GM19395 (cell line): ENCODE measurements at regions not wholly inside any gene's neighbourhood (a gene's known extent, or its start where the extent isn't known, plus 50 kb on each side); places are given as distances from the start of the nearest gene placed in this dataset.
A peak's percentile ranks its signal among the peaks of the same experiment; 100 is the strongest.
"Not testable (repeated sequence)": the region's sequence is repeated elsewhere in the genome, so short reads cannot be mapped to it uniquely, and the experiment has no call there.

Experiments used
- ATAC-seq: cut with Tn5 transposase; IDR thresholded peaks from one replicate; pipeline ENCODE4 v1.9.1; 2021; ENCODE audit warnings: mild to moderate bottlenecking, moderate library complexity; ENCODE audit not compliant: unreplicated experiment

DNA sequence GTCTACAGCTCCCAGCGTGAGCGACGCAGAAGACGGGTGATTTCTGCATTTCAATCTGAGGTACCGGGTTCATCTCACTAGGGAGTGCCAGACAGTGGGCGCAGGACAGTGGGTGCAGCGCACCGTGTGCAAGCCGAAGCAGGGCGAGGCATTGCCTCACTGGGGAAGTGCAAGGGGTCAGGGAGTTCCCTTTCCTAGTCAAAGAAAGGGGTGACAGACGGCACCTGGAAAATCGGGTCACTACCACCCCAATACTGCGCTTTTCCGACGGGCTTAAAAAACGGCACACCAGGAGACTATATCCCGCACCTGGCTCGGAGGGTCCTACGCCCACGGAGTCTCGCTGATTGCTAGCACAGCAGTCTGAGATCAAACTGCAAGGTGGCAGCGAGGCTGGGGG, 95.6 kb downstream of the GPX5 start:
- ATAC-seq: not testable (repeated sequence)

DNA sequence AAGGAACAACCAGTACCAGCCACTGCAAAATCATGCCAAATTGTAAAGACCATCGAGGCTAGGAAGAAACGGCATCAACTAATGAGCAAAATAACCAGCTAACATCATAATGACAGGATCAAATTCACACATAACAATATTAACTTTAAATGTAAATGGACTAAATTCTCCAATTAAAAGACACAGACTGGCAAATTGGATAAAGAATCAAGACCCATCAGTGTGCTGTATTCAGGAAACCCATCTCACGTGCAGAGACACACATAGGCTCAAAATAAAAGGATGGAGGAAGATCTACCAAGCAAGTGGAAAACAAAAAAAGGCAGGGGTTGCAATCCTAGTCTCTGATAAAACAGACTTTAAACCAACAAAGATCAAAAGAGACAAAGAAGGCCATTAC, 97.6 kb downstream of the GPX5 start:
- not testable (repeated sequence) for ATAC-seq

DNA sequence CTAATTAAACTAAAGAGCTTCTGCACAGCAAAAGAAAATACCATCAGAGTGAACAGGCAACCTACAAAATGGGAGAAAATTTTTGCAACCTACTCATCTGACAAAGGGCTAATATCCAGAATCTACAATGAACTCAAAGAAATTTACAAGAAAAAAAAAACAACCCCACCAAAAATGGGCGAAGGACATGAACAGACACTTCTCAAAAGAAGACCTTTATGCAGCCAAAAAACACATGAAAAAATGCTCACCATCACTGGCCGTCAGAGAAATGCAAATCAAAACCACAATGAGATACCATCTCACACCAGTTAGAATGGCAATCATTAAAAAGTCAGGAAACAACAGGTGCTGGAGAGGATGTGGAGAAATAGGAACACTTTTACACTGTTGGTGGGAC, 100.7 kb downstream of the GPX5 start:
- ATAC-seq: not testable (repeated sequence)

DNA sequence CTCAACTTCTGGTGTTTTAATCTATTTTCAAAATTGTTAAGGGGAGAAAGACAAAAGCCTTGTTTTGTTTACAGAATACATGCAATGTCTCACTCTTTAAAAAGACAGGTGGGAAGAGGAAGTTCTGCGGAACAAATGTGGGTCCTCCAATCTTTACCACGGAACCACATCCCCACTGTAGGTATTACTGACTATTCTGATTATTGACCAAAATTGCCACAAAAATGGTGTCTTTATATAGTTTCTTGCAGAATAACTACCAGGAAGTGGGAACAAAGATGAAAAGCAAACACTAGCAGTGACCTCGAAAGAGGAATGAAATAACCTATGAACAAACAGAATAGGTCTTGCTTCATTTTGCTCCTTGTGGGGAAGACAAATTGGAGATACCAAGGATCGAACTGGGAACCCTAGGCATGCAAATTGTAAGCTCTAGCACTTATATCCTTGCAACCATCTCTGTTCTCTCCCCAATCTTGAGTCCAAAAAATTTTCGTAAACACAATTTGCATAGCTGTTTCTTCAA, 106.7 kb downstream of the GPX5 start:
- ATAC-seq: no peak

DNA sequence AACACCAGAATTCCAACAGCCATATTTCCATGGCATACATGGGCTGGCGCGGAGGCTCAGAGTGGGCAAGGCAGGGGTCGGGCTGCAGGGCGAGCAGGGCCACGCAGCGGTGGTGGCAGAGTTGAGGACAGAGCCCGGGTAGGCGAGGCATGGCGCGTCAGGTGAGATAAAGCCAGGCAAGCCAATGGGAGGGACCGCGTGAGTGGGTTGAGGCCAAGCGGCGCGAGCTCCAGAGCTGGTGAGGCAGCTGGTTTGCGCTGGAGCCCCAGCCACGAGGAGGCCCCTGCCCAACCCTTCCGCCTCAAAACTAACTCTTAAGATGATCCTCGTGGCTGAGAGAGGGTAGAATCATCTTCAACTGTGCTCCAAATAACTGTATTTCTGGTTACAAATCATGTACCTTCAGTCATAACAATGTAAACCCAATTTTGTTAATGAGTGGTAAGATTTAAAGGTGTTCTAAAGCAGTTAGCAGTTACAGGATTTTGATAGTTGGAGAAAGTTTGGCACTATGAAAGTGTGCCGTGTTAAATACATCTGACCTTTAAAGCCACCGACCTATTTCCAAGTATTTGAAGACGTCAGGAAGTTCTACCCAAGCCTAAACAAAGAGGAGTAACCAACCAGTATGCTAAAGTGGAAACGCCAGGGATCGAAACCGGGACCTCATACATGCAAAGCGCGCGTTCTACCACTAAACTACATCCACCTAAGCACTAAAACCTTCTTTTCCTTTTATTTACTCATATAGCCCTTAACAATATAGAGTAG, 107.9 kb downstream of the GPX5 start:
- ATAC-seq: no peak

DNA sequence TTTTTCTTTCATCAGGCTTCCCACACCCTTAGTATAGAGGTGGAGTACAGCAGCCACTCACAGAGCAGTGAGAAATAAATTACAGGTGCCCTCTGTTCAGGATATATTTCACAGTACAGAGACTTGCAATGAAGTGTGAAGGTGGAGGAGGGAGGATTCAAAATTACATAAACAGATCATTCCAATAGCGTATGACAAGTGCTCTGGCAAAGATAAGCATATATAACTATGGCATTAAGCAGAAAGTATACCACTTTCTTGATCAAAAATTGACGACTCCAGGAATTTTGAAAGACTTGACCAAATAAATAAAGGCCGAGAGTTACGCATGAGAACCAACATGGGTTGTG, 108.7 kb downstream of the GPX5 start:
- no peak for ATAC-seq

DNA sequence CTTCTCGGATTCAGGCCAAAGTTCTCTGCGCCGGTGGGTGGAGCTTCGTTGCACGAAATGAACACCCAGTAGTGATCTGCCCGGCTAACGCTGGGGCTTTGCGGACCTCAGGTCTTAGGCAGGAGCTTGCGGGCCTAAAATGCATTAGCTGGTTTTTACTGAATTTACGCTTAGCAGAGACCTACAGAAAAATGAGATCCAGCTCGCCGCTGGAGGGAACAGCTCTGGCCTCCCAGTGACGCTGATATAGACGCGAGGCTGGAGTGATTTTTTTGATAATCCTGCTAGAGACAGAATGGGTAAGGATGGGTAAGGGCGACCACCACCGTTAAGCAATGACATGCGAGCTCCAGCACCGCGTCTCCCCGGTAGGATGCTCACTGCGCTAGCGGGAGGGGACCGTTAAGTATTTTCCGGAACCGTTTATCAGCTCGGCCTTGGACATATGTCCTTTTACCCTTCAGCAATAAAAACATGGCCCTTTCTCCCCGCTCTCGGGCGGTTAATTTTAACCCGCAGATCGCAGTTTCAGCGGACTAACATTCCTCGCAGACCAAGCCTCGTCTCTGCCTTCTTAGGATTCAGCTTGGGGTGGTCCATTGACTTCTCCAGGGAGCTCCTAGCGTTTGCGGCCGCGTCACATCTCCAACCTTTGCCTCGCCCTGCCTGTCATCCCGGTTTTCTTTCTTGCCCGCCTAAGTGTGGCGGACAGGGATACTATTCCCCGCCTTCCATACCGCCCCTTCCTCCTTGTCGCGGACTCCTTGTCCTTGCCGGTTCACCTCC, 109.3 kb downstream of the GPX5 start:
- no peak for ATAC-seq

DNA sequence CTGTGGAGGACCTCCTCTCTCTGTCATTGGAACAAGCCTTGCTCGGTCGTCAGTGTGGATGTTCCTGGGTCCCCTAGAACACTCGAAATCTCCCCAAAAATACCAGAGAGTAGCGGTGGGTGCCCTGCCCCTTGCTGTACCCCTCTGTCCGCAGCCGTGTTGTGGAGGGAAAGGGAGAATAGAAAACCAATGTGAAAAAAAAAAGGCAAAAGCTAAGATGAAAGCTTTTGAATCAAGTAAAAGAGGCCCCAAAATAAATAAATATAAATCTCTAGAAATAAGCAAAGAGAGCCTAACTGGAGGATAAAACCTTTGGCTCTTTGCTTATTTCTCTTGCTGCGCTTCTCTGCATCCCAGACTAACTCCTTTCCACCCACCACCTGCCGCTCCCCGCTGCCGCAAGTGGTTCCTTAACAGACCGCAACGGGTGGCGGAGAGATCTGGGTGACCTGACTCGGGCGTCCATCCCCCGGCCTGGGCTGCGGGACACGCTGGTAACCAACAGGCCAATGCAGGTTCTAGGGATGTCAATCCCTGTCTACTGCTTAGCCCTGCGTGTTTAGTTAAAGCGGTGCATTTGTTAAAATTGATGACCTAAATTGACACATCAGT, 110.0 kb downstream of the GPX5 start:
- no peak for ATAC-seq

DNA sequence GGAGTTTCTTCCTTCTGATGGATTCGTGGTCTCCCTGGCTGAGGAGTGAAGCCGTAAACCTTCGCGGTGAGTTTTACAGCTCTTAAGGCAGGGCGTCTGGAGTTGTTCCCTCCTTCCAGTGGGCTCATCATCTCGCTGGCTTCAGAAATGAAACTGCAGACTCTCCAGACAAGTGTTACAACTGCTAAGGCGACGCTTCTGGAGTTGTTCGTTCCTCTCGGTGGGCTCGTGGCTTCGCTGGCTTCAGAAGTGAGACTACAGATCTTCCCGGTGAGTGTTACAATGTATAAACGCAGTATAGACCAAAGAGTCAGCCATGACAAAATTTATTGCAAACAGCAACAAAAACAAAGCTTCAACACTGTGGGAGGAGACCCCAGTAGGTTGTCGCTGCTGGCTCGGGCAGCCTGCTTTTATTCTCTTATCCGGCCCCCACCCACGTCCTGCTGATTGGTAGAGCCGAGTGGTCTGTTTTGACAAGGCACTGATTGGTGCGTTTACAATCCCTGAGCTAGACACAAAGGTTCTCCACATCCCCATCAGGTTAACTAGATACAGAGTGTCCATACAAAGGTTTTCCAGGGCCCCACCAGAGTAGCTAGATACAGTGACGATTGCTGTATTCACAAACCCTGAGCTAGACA, 113.2 kb downstream of the GPX5 start:
- ATAC-seq: no peak

DNA sequence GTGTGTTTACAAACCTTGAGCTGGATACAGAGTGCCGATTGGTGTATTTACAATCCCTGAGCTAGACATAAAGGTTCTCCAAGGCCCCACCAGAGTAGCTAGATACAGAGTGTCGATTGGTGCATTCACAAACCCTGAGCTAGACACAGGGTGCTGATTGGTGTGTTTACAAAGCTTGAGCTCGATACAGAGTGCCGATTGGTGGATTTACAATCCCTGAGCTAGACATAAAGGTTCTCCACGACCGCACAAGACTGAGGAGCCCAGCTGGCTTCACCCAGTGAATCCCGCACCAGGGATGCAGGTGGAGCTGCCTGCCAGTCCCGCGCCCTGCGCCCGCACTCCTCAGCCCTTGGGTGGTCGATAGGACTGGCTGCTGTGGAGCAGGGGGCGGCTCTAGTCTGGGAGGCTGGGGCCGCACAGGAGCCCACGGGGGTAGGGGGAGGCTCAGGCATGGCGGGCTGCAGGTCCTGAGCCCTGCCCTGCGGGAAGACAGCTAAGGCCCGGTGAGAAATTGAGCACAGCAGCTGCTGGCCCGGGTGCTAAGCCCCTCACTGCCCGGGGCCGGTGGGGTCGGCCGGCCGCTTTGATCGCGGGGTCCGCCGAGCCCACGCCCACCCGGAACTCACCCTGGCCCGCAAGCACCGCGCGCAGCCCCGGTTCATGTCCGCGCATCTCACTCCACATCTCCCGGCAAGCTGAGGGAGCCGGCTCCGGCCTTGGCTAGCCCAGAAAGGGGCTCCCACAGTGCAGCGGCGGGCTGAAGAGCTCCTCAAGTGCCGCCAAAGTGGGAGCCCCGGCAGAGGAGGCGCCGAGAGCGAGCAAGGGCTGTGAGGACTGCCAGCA, 114.0 kb downstream of the GPX5 start:
- not testable (repeated sequence) for ATAC-seq

DNA sequence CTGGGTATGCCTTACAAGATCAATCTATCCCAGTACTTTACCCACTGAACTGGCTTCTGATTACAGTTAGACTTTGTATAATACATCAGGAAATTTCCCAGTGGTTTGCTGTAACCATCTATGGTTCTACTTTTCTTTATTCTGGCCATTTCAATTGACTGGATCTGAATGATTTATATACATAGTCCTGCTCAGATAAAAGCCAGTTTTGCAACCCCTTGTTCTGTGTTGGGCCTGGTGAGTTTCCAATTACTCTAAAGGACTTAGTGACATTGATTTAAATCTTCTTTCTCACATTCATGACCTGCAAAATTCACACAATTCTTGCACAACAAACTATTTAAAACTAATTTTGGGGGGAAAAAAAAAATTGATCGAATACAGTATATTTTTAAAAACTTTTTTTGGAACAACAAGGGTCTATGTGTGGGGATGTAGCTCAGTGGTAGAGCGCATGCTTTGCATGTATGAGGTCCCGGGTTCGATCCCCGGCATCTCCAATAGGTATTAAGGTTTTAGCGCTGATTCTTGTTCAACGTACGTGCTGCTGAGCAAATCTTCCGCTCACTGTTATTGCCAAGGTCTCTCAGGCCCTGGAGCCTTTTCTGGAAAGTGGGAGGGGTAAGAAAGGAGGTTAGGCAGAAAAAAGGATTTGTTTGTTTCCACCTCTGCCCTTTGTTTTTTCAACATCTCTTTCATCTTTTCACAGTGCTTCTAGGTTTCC, 117.5 kb downstream of the GPX5 start:
- no peak for ATAC-seq

DNA sequence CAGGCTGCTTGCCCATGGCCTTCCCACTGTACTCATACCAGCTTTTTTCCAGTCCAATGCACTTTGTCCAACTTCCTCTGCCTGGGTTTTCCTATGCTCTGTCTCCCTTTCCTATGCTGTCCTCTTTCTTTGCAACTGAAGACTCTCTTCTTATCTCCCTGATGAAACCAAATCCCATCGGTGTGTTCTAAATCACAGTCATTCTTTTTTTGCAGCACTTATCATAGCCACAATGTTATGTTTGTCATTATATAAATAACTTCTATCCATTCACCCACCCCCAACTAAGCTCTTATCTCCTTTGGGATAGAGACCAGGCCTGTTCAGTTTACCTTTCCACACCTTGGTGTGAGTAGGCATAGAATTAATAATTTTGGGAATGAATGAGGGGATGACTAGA, 121.0 kb downstream of the GPX5 start:
- no peak for ATAC-seq

DNA sequence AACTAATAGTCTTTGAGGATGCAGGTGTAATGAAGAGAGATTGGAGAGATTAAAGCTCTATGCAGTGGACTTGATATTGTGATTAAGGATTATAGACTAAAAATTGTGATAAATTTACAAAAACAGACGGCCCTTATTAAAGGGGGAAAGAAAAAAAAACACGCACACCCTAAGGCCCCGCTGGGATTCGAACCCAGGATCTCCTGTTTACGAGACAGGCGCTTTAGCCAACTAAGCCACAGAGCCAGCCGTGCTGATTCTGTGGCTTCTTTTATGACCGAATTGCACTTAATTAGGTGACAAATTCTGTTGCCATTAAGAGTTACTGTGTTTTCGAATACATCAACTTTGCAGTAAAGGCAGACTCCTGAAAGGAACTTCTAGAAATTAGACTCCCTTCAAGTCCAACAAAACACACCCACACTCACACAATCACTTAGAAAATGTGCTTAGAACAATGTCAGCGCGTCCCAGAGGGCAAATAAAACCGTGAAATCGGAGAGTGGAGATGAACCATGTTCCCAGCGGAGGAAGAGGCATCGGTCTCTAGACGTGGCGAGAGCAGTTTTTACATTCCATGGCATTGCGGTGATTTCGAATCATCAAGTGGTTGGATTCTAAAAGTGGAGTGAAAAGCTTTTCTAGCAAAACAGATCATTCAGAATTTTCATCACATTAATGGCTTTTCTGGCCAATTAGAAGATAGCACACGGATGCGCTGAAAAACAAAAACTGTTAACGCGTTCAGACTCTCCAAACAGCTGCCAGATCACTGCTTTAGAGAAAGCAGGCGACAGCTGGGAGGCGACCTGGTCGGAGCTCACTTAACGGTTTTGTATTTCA, 122.6 kb downstream of the GPX5 start:
- peak; percentile 54 for ATAC-seq

DNA sequence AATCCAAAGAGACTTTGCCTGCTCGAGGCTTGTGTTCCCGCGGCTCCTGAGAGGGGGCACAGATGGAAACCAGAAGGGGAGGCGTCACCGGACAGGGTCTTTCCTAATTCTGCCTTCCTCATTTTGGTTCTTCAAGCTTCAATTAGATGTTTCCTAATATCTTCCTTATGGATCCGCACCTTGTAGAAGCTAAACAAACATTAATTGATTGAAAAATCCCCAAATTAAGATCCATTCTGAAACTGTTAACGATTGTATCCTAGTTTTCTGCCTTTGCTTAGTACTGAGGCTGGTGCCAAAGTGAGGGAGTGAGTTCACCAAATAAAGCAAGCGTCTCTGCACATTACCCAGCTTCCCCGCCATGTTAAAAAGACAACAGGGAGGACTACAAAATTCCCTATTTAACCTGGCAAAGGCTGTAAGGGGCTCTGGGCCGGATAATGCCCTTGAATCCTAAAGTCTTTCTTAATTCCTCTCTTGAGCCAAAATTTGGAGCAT, 123.2 kb downstream of the GPX5 start:
- ATAC-seq: no peak

DNA sequence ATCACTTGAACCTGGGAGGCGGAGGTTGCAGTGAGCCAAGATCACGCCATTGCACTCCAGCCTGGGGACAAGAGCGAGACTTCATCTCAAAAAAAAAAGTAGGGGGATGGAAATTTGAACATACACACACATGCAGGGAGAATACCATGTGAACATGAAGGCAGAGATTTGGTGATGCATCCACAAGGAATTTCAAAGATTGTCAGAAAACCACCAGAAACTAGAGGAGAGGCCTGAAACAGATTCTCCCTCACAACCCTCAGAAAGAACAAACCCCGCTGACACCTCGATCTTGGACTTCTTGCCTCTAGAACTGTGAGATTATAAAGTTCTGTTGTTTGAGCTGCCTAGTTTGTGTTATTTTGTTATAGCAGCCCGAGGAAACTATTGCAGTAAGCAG, 125.5 kb downstream of the GPX5 start:
- ATAC-seq: no peak

DNA sequence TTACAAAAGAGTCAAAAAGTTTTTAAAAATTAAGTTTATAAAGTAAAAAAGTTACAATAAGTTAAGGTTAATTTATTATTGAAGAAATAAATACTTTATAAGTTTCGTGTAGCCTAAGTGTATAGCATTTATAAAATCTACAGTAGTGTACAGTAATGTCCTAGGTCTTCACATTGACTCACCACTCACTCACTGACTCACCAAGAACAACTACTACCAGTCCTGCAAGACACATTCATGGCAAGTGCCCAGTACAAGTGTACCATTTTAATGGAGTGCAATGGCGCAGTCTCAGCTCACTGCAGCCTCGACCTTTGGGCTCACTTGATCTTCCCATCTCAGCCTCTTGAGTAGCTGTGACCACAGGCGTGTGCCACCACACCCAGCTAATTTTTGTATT, 128.2 kb downstream of the GPX5 start:
- no peak for ATAC-seq

DNA sequence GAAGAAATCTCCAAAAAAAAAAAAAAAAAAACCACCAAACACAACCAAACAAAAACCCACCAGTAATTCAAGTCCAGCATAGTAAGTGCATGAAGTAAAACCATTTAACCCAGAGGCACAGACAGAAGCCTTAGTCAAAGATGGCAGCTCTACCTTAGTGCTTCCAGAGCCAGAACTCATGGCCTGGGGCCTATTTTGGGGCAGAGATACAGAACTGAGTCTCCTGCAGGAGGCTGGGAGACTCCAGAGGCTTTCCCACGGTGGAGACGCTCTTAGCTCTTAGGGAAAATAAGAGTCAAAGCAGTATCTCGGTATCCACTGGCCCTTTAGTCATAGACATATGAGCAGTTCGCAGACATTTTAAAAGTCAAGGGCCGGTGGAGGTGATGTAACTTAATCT, 129.5 kb downstream of the GPX5 start:
- no peak for ATAC-seq

DNA sequence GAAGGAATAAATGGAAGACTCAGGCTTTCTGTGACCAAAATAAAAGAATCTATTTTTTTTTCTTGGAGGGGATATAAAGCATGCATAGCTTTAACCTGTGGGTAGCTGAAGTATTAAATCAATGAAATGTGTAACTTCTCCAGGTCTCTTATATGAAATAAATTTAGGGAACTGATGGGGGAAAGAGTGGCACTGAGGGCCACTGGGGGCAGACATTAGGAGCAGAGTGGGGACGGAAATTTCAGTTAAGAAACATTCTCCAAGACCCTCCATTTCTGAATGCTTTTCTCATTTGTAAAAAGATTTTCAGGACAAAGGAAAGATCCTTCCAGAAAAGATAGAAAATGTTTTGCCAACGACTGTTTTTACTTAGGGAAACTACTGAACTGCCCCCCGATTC, 131.0 kb downstream of the GPX5 start:
- no peak for ATAC-seq

DNA sequence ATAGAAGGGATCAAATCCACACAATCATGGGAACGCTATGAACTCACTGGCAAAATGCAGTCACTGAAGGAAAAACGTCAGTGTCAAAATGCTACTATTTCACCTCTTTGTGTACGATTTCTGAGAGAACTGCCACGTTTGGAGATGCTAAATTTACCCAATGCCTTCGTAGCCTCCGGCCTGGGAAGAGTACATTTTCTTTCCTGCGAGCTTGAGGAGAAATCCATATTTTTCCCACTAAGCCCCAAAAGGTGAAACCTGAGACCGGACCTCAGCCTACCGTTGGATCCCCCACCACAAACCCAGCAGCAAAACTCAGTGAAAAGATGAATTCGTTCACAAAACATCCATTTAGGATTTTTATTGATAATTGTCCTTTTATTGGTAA, 131.7 kb downstream of the GPX5 start:
- ATAC-seq: no peak
